Endothelial cell of umbilical vein (primary cell): ENCODE measurements at regions not wholly inside any gene's neighbourhood (a gene's known extent, or its start where the extent isn't known, plus 50 kb on each side); places are given as distances from the start of the nearest gene placed in this dataset.

ENCODE experiments used
- BruUV-seq: library from RNA; stranded (reverse); fragments of 400-500 nt; replicated peaks from 2 replicates; lab custom pipeline; 2021; lab: Mats Ljungman, UMichigan
- CTCF ChIA-PET: fragments of 300-600, 350-600 bp; sonication (Branson Sonifier 250); formaldehyde crosslinking; loops from one replicate; lab custom pipeline; 2021; ENCODE audit warnings: antibody characterized with exemption, inconsistent platforms; lab: Charles Lee
- POLR2A ChIA-PET: fragments of 300-600, 350-600 bp; sonication (Branson Sonifier 250); formaldehyde crosslinking; loops from one replicate; lab custom pipeline; 2021; ENCODE audit warnings: antibody characterized with exemption, inconsistent platforms; lab: Charles Lee
- DNase-seq: peaks from one replicate; pipeline ENCODE4 v3.0.0-alpha.2; 2011; ENCODE audit warnings: low read depth, low spot score
- FAIRE-seq: peaks from 2 replicates; lab custom pipeline; 2011; peaks lifted over from hg19 to GRCh38; lab: Jason Lieb, UNC
- H2AFZ ChIP-seq: 2 replicates; pipeline ENCODE4 v1.6.0; 2012; ENCODE audit warnings: low read depth, low read length, control low read depth, inconsistent platforms
- H3K27ac ChIP-seq: 2 replicates; pipeline ENCODE4 v1.5.1; 2011; ENCODE audit warnings: low read depth, mild to moderate bottlenecking, control low read depth, low read length, moderate library complexity; ENCODE audit not compliant: insufficient read depth
- H3K27me3 ChIP-seq, 2 experiments: 2 replicates each; pipeline versions ENCODE4 v1.6.0 to v1.6.1; 2011; ENCODE audit warnings: low read length in 2 of 2, mixed read lengths in 1 of 2; ENCODE audit not compliant: control insufficient read depth in 2 of 2, insufficient read depth in 2 of 2
- H3K36me3 ChIP-seq, 2 experiments: 2 replicates in 1 of 2; 3 replicates in 1 of 2; pipeline ENCODE4 v1.5.1; 2011; ENCODE audit warnings: low read length in 2 of 2, mild to moderate bottlenecking in 1 of 2, moderate library complexity in 1 of 2; ENCODE audit not compliant: control insufficient read depth in 2 of 2, insufficient read depth in 2 of 2; ENCODE audit errors: extremely low read depth in 1 of 2
- H3K4me1 ChIP-seq: 3 replicates; pipeline ENCODE4 v1.5.1; 2011; ENCODE audit warnings: mild to moderate bottlenecking, low read length; ENCODE audit not compliant: control insufficient read depth, insufficient read depth; ENCODE audit errors: extremely low read depth
- H3K4me2 ChIP-seq: 2 replicates; pipeline ENCODE4 v1.6.1; 2011; ENCODE audit warnings: low read length, control low read depth, mixed read lengths; ENCODE audit not compliant: insufficient read depth
- H3K4me3 ChIP-seq, 3 experiments: fragments of 200-600 bp in 1 of 3; sonication (generic), shearing (Covaris generic) in 1 of 3; replicated peaks in 1 of 3; 2 replicates each; pipeline ENCODE4 v1.5.1; 2011 to 2016; ENCODE audit warnings: control low read depth in 3 of 3, low read length in 3 of 3, mild to moderate bottlenecking in 2 of 3, inconsistent platforms in 1 of 3, low read depth in 1 of 3, moderate library complexity in 1 of 3; ENCODE audit not compliant: insufficient read depth in 1 of 3
- H3K79me2 ChIP-seq: 2 replicates; pipeline ENCODE4 v1.6.0; 2012; ENCODE audit warnings: low read length, inconsistent platforms; ENCODE audit not compliant: control insufficient read depth, insufficient read depth
- H3K9ac ChIP-seq: replicated peaks from 2 replicates; pipeline ENCODE3; 2011; ENCODE audit warnings: low read length, control low read depth; ENCODE audit not compliant: insufficient read depth; ENCODE audit errors: extremely low read depth
- H3K9me1 ChIP-seq: replicated peaks from 3 replicates; pipeline ENCODE4 v1.6.0; 2011; ENCODE audit warnings: mild to moderate bottlenecking, low read length; ENCODE audit not compliant: control insufficient read depth, insufficient read depth; ENCODE audit errors: extremely low read depth
- H3K9me3 ChIP-seq: replicated peaks from 2 replicates; pipeline ENCODE4 v1.5.1; 2012; ENCODE audit warnings: low read length, inconsistent platforms; ENCODE audit not compliant: control insufficient read depth, insufficient read depth
- H4K20me1 ChIP-seq: replicated peaks from 2 replicates; pipeline ENCODE3; 2011; ENCODE audit warnings: mild to moderate bottlenecking, low read length; ENCODE audit not compliant: control insufficient read depth, insufficient read depth; ENCODE audit errors: extremely low read depth
- CTCF ChIP-seq, 2 donors: IDR thresholded peaks; 1 replicate in 1 of 2; 2 replicates in 1 of 2; pipeline ENCODE4 v1.5.1; 2011; ENCODE audit warnings: low read length in 2 of 2, mild to moderate bottlenecking in 2 of 2, moderate library complexity in 2 of 2, control low read depth in 1 of 2, inconsistent platforms in 1 of 2, low read depth in 1 of 2; ENCODE audit not compliant: insufficient read depth in 1 of 2; ENCODE audit errors: extremely low read depth in 1 of 2
- EZH2 ChIP-seq: IDR thresholded peaks from 2 replicates; pipeline ENCODE4 v1.6.1; 2012; ENCODE audit warnings: borderline replicate concordance, low read depth, mild to moderate bottlenecking, moderate library complexity, low read length, inconsistent platforms; ENCODE audit not compliant: severe bottlenecking
- FOS ChIP-seq: IDR thresholded peaks from 2 replicates; pipeline ENCODE4 v1.6.1; 2011; ENCODE audit warnings: mild to moderate bottlenecking, low read length, moderate library complexity, borderline replicate concordance; ENCODE audit not compliant: insufficient read depth
- GATA2 ChIP-seq: IDR thresholded peaks from 2 replicates; pipeline ENCODE4 v1.7.0; 2011; ENCODE audit warnings: low read depth, mild to moderate bottlenecking, moderate library complexity, mixed read lengths, low read length; ENCODE audit not compliant: insufficient read length, insufficient read depth
- JUN ChIP-seq: IDR thresholded peaks from 2 replicates; pipeline ENCODE4 v1.6.1; 2011; ENCODE audit warnings: borderline replicate concordance, low read depth; ENCODE audit not compliant: insufficient read length, insufficient read depth
- MAX ChIP-seq: IDR thresholded peaks from 2 replicates; pipeline ENCODE4 v1.6.1; 2011; ENCODE audit not compliant: insufficient read depth, insufficient read length
- MYC ChIP-seq: IDR thresholded peaks from one replicate; pipeline ENCODE4 v1.6.1; 2011; ENCODE audit warnings: mild to moderate bottlenecking, low read depth, low read length
- POLR2A ChIP-seq: IDR thresholded peaks from 2 replicates; pipeline ENCODE4 v1.6.1; 2012; ENCODE audit warnings: low read depth, mild to moderate bottlenecking, control low read depth, low read length
- POLR2AphosphoS5 ChIP-seq: IDR thresholded peaks from 2 replicates; pipeline ENCODE4 v1.6.1; 2012; ENCODE audit warnings: low read depth, mild to moderate bottlenecking, control low read depth, low read length, moderate library complexity; ENCODE audit not compliant: insufficient read depth
- dilution Hi-C: fragments of 300-500 bp; cut with MboI; formaldehyde crosslinking; loops from one replicate; pipeline ENCODE4 v1.15.0; 2019; ENCODE audit warnings: low sequenced_read_pairs; ENCODE audit not compliant: extremely low pct_ligation_motif_present
- intact Hi-C: fragments of 100-400 bp; cut with micrococcal nuclease; formaldehyde crosslinking; loops from one replicate; pipeline ENCODE4 v1.10.0; 2022

- no peak overlapping the region for H3K9ac ChIP-seq
- H2AFZ ChIP-seq: no peak overlapping the region
- no peaks in the 10 kb centered on the region for H3K9me1 ChIP-seq
- H3K36me3 ChIP-seq: no peaks in the 10 kb centered on the region
- BruUV-seq: no TSS peak
- TF ChIP-seq JUN (no peak), MAX (no peak), MYC (no peak), POLR2AphosphoS5 (no peak), POLR2A (no peak), EZH2 (no peak), FOS (no peak), CTCF (IDR thresholded peaks at IDR 0.05; ENCODE audit: extremely low read depth in 1 of 2, insufficient read depth in 1 of 2, low read depth in 1 of 2, low read length in 2 of 2) (no peak), GATA2 (no peak)
- no peaks in the 10 kb centered on the region for H3K9me3 ChIP-seq
- intact Hi-C loops (no loop called here), dilution Hi-C loops (no loop called here)
- H3K4me3 ChIP-seq: no peak overlapping the region
- H3K79me2 ChIP-seq: no peaks in the 10 kb centered on the region
- H3K4me1 ChIP-seq: no peaks in the 10 kb centered on the region
- no peak overlapping the region for H3K27ac ChIP-seq
- FAIRE-seq: no peak
- CTCF ChIA-PET: no interaction called here
- no peak overlapping the region for H3K4me2 ChIP-seq
- H3K27me3 ChIP-seq: no peaks in the 10 kb centered on the region
- no peaks in the 10 kb centered on the region for H4K20me1 ChIP-seq
- POLR2A ChIA-PET: no interaction called here
- DNase-seq: no peak
These were observed 874.9 kb downstream of the EFNB2 start for GRCh38 chr13:105660561-105660960.
